Left ventricle myocardium inferior (tissue), 1 donor: ENCODE measurements at regions not wholly inside any gene's neighbourhood (a gene's known extent, or its start where the extent isn't known, plus 50 kb on each side); places are given as distances from the start of the nearest gene placed in this dataset.
"Not testable (repeated sequence)": the region's sequence is repeated elsewhere in the genome, so short reads cannot be mapped to it uniquely, and the experiment has no call there.

Experiments
- DNase-seq: peaks from one replicate; pipeline ENCODE4 v3.0.0-alpha.2; 2020
- H3K27ac ChIP-seq: fragments of 200-600 bp; replicated peaks from 2 replicates; pipeline ENCODE4 v1.8.0; 2021
- H3K27me3 ChIP-seq: fragments of 200-600 bp; 2 replicates; pipeline ENCODE4 v1.8.0; 2021; ENCODE audit warnings: low read depth
- H3K36me3 ChIP-seq: fragments of 200-600 bp; 2 replicates; pipeline ENCODE4 v1.8.0; 2021
- H3K4me1 ChIP-seq: fragments of 200-600 bp; 2 replicates; pipeline ENCODE4 v1.8.0; 2021
- H3K4me3 ChIP-seq: fragments of 200-600 bp; 2 replicates; pipeline ENCODE4 v1.8.0; 2021; ENCODE audit warnings: mild to moderate bottlenecking, moderate library complexity
- H3K9me3 ChIP-seq: fragments of 200-600 bp; replicated peaks from 2 replicates; pipeline ENCODE4 v1.8.0; 2021
- intact Hi-C: fragments of 100-400 bp; cut with micrococcal nuclease; formaldehyde crosslinking; loops from one replicate; pipeline ENCODE4 v1.11.0; 2022
- TF ChIP-seq, protein P1 (sequence below): fragments of 200-600 bp; IDR thresholded peaks from 2 replicates; pipeline ENCODE4 v1.8.0; 2021; ENCODE audit warnings: antibody characterized with exemption, mild to moderate bottlenecking, borderline replicate concordance
- donor health status: DM: no; HTN: yes; CAD: no; lungs with severe emphysema.

DNA sequence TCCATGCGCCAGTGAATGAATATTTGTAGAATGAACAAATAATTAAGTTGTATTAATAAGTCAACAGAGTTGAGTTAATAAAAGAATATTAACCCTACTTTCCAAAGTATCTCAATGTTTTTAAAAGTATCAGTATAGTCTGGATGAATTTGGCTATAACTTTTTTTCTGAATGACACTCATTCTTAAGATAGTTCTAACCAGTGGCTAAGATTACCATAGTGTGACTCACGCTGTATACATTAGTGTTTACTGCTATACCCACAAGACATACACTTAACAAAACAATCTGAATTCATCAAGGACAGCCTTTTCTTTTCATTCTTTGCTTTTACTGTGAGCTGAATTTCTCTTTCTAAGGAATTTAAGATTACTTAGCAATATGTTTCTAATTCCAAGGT lies 77.0 kb upstream of the PDE1A start:
- no peak overlapping the region for H3K4me3 ChIP-seq
- H3K4me1 ChIP-seq, result no peaks in the 10 kb centered on the region
- TF ChIP-seq, protein P1, sequence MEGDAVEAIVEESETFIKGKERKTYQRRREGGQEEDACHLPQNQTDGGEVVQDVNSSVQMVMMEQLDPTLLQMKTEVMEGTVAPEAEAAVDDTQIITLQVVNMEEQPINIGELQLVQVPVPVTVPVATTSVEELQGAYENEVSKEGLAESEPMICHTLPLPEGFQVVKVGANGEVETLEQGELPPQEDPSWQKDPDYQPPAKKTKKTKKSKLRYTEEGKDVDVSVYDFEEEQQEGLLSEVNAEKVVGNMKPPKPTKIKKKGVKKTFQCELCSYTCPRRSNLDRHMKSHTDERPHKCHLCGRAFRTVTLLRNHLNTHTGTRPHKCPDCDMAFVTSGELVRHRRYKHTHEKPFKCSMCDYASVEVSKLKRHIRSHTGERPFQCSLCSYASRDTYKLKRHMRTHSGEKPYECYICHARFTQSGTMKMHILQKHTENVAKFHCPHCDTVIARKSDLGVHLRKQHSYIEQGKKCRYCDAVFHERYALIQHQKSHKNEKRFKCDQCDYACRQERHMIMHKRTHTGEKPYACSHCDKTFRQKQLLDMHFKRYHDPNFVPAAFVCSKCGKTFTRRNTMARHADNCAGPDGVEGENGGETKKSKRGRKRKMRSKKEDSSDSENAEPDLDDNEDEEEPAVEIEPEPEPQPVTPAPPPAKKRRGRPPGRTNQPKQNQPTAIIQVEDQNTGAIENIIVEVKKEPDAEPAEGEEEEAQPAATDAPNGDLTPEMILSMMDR, result no peak
- H3K27me3 ChIP-seq, result no peaks in the 10 kb centered on the region
- no peak overlapping the region for H3K27ac ChIP-seq
- H3K9me3 ChIP-seq, result no peaks in the 10 kb centered on the region
- DNase-seq, result no peak
- intact Hi-C loops, result no loop called here
- H3K36me3 ChIP-seq, result no peaks in the 10 kb centered on the region

DNA sequence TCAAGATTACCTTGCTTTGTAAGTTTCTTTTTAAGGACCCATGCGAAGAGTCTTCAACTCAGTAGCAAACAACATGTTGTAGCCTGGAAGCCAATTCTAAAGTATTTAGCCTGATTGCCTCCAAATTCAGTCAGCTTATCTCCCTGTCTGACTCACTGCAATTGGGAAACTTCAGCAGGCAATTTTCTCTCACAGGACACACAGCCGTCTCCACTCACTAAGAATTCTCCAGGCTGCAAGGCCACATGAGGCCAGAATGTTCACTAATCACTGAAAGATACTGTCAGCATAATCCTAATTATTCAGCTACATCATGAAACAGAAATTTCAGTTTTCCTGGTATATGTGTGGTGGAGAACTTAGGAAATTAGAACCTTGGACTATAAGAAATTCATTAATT lies 78.1 kb upstream of the PDE1A start:
- Histone ChIP-seq H3K9me3 (no peaks in the 10 kb centered on the region), H3K36me3 (no peaks in the 10 kb centered on the region), H3K4me3 (no peak overlapping the region), H3K4me1 (no peaks in the 10 kb centered on the region), H3K27ac (peak overlapping the region; percentile 62), H3K27me3 (no peaks in the 10 kb centered on the region)
- TF ChIP-seq, protein P1, result no peak
- DNase-seq, result peak; percentile 23
- intact Hi-C loops, result no loop called here

GRCh38 chr2:182506606-182507005 lies 79.8 kb upstream of the PDE1A start:
- H3K4me3 ChIP-seq, result no peak overlapping the region
- H3K27me3 ChIP-seq, result no peaks in the 10 kb centered on the region
- no peak for DNase-seq
- H3K36me3 ChIP-seq, result no peaks in the 10 kb centered on the region
- no peaks in the 10 kb centered on the region for H3K4me1 ChIP-seq
- H3K9me3 ChIP-seq, result no peaks in the 10 kb centered on the region
- TF ChIP-seq, protein P1, result no peak
- intact Hi-C loops, result no loop called here
- peak overlapping the region; percentile 5 for H3K27ac ChIP-seq

- H3K4me1 ChIP-seq, DNase-seq, H3K27me3 ChIP-seq, H3K36me3 ChIP-seq, H3K27ac ChIP-seq, intact Hi-C loops, H3K4me3 ChIP-seq: not testable (repeated sequence)
- peaks cover 15% of the 10 kb centered on the region for H3K9me3 ChIP-seq
Measured at GRCh38 chr2:182508583-182508982, 81.7 kb upstream of the PDE1A start.

DNA sequence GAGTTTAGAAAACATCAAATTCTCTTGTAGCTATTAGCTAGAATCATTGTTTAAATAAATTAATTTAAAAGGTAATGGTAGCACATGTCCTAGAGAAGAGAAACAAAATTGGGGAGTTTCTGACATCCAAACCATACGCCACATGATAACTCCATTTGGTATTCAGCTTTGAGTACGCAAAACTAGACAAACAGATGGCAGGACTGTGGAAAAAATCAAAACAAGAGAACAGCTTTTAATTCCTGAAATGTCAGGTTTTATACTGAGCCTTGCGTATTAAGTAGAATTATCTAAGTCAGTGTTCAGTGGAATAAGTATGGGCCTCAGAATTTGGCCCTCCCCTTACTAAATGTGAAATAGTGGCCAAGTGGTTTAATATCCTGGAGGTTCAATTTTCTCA lies 82.4 kb upstream of the PDE1A start:
- Histone ChIP-seq H3K27ac (no peak overlapping the region), H3K27me3 (no peaks in the 10 kb centered on the region), H3K36me3 (no peaks in the 10 kb centered on the region), H3K9me3 (peaks cover 22% of the 10 kb centered on the region), H3K4me3 (no peak overlapping the region), H3K4me1 (no peaks in the 10 kb centered on the region)
- intact Hi-C loops, result no loop called here
- TF ChIP-seq, protein P1, result no peak
- DNase-seq, result no peak

DNA sequence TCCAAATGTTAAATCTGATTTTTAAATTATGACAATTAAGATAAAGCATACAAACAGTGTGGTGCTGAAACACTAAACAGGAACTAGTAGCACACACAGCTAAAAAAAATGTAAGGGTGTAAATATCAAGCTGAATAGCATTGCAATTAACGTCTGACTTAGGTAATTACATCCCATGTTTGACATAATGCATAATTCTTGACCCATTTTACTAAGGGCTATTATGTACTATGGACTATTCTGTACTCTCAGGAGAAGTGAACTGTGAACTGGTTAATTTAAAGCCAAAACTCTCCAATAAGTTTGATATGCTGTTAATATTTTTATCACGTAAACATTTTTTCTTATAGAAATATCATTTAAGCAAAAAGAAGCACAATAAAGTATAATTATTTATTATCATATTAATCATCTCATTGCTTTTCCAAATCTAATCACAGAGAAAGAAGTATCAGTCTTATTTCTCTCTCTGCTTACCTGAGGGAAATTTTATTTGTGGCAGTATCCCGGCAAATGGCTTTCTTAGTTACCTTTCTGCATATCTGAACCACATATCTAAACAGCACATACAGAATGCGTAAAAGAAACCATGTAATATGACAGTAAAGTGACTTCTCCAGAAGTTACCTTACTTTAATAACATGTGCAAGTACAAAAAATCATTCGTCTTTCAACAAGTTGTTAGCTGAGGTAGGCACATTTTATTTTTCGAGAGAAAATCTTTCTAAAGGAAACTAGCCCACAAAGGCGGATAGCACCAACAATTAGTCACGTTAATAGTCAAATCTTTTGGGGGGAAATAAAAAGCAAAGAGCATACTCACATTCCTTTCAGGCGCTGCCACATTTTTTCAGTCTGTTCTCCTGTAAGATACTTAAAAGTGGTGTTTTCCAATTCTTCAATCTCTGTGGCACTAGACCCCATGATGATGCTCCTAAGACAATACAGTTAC lies 94.9 kb upstream of the PDE1A start:
- Histone ChIP-seq H3K27ac (no peak overlapping the region), H3K4me3 (no peak overlapping the region), H3K4me1 (no peaks in the 10 kb centered on the region), H3K9me3 (no peaks in the 10 kb centered on the region), H3K27me3 (no peaks in the 10 kb centered on the region), H3K36me3 (no peaks in the 10 kb centered on the region)
- intact Hi-C loops, result no loop called here
- DNase-seq, result no peak
- TF ChIP-seq, protein P1, result no peak
